ENCODE measurements at regions not wholly inside any gene's neighbourhood (a gene's known extent, or its start where the extent isn't known, plus 50 kb on each side); places are given as distances from the start of the nearest gene placed in this dataset.

DNA sequence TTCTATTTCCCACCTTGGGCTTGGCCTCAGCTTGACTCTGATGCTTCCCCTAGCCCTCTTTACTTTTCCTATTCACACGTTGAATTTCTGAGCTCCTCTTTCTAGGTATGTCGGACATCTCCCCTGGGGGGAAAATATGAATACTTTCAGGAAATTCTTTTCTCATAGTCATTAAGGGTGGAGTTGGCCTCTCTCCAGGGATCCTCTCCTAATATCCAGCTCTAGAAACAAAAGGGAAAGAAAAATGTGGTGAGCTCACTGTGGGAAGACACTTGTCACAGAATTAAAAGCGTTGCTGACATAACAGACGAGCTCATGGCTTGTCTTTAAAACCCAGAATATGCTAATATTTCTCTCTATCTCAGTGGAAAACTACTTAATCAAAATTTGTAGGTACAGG, 132.7 kb upstream of the MEX3C start:
- TF ChIP-seq, protein P1, sequence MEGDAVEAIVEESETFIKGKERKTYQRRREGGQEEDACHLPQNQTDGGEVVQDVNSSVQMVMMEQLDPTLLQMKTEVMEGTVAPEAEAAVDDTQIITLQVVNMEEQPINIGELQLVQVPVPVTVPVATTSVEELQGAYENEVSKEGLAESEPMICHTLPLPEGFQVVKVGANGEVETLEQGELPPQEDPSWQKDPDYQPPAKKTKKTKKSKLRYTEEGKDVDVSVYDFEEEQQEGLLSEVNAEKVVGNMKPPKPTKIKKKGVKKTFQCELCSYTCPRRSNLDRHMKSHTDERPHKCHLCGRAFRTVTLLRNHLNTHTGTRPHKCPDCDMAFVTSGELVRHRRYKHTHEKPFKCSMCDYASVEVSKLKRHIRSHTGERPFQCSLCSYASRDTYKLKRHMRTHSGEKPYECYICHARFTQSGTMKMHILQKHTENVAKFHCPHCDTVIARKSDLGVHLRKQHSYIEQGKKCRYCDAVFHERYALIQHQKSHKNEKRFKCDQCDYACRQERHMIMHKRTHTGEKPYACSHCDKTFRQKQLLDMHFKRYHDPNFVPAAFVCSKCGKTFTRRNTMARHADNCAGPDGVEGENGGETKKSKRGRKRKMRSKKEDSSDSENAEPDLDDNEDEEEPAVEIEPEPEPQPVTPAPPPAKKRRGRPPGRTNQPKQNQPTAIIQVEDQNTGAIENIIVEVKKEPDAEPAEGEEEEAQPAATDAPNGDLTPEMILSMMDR (IDR thresholded peaks at IDR 0.05), result no peak
- TF ChIP-seq EP300 (IDR thresholded peaks at IDR 0.05) (no peak), POLR2AphosphoS5 (IDR thresholded peaks at IDR 0.05) (no peak)

Data from esophagus muscularis mucosa (tissue), 4 donors.